PC-9 (cell line): ENCODE measurements at regions not wholly inside any gene's neighbourhood (a gene's known extent, or its start where the extent isn't known, plus 50 kb on each side); places are given as distances from the start of the nearest gene placed in this dataset.

Experiments
- EZH2 ChIP-seq: fragments of 200-600 bp; sonication (generic); IDR thresholded peaks from 2 replicates; pipeline ENCODE4 v1.8.0; 2017; ENCODE audit warnings: antibody characterized with exemption, low read depth
- TF ChIP-seq, protein P1 (sequence below): fragments of 200-600 bp; sonication (generic); conservative IDR thresholded peaks from 2 replicates; pipeline ENCODE4 v1.6.1; 2017; ENCODE audit warnings: mixed run types, antibody characterized with exemption, mild to moderate bottlenecking, moderate library complexity

DNA sequence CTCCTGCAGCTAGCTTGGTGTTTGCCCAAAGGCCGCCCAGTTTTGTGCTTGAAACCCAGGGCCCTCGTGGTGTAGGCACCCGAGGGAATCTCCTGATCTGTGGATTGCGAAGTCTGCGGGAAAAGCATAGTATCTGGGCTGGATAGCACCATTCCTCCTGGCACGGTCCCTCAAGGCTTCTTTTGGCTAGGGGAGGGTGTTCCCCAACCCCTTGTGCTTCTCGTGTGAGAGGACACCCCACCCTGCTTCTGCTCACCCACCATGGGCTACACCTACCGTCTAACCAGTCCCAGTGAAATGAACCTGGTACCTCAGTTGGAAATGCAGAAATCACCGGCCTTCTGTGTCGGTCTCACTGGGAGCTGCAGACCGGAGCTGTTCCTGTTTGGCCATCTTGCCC, 403.5 kb downstream of the USP25 start:
- TF ChIP-seq, protein P1, sequence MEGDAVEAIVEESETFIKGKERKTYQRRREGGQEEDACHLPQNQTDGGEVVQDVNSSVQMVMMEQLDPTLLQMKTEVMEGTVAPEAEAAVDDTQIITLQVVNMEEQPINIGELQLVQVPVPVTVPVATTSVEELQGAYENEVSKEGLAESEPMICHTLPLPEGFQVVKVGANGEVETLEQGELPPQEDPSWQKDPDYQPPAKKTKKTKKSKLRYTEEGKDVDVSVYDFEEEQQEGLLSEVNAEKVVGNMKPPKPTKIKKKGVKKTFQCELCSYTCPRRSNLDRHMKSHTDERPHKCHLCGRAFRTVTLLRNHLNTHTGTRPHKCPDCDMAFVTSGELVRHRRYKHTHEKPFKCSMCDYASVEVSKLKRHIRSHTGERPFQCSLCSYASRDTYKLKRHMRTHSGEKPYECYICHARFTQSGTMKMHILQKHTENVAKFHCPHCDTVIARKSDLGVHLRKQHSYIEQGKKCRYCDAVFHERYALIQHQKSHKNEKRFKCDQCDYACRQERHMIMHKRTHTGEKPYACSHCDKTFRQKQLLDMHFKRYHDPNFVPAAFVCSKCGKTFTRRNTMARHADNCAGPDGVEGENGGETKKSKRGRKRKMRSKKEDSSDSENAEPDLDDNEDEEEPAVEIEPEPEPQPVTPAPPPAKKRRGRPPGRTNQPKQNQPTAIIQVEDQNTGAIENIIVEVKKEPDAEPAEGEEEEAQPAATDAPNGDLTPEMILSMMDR = no peak
- TF ChIP-seq EZH2 = no peak
